HG03565 (cell line): ENCODE measurements at regions not wholly inside any gene's neighbourhood (a gene's known extent, or its start where the extent isn't known, plus 50 kb on each side); places are given as distances from the start of the nearest gene placed in this dataset.

Source experiments
- ATAC-seq: cut with Tn5 transposase; IDR thresholded peaks from one replicate; pipeline ENCODE4 v1.9.1; 2021; ENCODE audit warnings: mild to moderate bottlenecking, moderate library complexity; ENCODE audit not compliant: unreplicated experiment

DNA sequence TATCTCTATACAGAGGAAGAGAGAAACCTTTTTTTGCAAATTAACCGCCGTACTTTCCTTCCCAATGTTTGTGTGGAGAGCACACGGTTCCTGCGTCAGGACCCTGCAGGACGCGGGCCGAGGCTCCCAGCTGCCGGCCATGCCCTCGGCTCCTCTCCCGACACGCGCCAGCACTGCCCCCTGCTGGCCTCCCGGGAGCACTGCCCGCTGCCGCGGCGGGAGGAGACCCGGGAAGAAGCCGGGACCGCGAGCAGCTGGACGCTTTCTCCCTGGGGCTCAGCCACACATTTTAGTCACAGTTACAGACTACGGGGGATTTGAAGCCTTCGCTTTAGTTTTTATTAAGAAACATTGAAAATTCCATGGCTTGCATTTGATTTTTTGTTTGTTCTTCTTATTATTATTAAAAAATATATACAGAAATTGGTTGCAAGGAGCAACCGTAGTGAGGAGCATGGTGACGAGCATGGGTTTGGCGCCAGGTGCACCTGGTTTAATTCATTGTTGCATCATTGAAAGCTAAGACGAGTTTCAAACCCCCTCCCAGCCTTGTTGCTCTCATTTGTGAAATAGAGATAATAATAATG lies 401.2 kb downstream of the GALR1 start:
- ATAC-seq: peak; percentile 82

DNA sequence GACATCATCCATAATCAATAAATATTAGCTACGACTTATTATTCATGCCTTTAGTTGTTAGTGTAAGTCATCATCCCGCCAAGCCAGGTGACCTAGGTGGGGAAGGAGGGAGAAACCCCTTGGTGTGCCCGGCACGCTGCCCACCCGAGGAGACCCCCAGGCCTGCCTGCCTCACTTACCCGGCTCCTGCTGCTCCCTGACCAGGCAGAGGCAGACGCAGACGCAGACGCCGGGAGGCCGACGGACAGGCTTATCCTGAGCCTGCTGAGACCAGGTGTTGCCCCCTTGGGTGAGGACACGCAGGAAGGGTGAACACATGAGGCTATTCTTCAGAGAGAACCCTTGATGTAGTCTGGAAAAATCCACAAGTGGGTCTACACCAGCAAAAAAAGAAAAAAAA lies 401.8 kb downstream of the GALR1 start:
- no peak for ATAC-seq

DNA sequence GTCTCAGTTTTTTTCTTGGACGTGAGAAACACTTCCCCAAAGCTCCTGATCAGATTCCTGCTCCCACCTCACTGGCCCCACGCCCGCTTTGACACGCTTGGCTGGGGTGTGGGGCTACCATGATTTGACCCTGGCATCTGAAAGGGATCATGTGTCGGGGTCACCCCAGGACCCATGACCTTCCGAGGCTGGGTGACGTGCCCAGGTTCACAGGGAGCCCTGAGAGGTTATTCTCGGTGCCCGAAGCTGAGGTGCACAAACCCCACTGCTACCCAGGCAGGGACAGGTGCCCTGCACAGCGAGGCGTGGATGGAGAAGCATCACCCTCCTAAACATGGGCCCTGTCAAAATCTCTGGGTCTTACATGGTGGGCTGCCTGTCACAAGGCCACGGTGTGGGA lies 404.1 kb downstream of the GALR1 start:
- ATAC-seq: no peak

DNA sequence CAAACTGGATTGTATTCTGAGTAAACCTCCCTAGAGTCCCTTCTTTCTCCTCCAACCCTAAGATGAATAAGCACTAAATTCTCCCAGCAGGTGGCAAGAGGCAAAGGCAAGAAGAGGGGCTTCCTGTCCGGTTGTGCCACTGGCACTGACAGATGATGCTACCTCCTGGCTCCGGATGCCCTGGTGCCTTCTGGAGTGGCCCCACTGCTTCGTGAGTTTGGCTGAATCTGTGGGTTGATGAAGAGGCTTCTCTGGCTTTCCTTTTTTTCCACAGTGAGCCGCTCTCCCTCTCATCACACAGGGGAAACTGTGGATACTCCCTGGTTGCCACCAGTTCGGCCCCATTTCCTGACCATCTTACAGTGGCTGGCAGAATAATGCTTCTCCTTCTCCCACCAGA lies 404.7 kb downstream of the GALR1 start:
- no peak for ATAC-seq

DNA sequence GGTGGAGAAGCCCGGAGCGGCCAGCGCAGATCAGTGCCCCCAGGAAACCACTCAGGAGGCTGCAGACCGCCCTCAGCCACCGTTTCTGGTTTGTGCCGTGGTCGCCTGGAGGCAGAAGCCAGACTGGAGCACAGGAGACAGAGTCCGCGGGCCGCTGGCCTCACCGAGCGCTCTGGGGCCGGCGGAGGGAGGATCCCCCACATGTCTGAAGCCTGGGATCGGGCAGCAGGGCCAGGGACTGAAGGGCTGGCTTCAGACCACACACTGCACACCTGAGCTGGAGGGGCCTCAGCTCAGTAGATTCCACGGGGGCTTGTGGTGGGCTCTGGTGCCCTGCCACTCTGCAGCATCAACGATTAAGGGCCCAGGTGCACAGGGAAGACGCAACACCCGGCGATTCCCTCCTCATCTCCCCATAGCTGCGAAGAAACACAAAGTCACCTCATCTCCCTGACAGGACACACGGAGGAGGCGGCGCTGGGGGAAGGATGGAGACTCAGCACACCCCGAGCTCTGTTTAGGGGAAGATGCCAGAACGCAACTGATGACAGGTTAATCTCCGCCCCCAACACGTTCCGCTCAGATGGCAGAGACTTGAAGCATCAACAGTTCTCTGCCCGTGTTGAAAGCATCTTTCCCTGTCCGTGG lies 408.1 kb downstream of the GALR1 start:
- no peak for ATAC-seq

DNA sequence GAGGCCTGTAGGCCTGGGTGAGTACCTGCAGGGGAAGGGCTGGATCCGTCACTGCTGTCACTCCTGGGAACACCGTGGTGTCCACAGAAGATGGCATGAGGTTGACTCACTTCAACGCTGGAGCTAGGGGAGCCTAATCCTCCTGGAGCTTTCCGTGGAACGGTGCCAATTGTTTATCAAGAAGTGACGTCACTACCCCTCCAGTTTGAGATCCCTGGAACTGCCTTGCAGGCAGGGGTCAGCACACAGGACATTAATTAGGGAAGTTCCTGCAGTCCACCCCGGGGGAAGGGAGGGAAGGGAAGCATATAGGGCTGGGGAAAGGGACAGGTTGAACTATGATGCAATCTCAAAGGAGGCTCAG lies 408.6 kb downstream of the GALR1 start:
- ATAC-seq: no peak

DNA sequence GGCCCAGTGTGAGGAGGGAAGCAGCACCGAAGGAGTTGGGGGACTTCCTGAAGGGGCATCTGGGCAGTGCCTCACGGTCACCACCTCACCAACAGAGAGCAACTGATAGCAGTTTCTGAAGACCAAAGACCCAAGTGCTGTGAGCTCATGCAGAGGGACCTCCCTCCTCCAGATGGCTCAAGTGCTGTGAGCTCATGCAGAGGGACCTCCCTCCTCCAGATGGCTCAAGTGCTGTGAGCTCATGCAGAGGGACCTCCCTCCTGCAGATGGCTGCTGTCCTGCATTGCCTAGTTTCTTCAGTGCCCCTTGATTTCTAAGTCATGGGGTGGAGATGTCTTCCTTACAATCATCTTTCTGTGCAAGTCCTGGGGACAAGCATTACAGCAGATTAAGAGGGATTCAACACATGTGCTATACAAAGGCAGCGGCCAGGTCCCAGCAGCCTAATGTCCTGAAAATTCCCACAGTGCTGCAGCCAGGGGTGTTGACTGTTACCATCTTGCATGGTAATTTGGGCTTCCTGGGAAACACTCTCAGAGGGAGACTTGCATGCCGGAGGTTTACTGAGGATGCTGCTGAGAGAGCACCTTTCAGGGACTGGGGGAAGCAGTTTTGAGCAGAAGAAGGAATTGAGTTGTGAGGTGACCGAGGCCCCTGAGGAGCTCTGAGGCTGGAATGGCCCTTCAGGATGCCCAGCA lies 409.3 kb downstream of the GALR1 start:
- no peak for ATAC-seq

DNA sequence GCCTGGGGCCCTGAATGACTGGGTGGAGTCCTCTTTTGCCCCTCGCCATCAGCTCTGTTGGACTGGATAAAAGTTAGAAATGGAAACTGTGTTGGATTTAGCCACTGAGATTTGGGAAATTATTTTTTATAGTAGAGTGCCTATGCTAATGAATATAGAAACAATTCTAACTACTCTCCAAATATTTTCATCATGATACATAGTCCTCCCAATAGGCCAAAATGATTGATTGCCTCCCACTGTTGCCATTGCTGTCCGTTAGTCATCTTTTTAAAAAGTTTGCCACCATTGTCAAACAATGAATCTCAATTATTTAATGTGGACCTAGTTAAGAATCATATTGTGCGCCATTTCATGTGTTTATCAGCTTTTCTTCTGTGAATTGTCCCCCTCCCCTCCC lies 417.0 kb downstream of the GALR1 start:
- no peak for ATAC-seq

DNA sequence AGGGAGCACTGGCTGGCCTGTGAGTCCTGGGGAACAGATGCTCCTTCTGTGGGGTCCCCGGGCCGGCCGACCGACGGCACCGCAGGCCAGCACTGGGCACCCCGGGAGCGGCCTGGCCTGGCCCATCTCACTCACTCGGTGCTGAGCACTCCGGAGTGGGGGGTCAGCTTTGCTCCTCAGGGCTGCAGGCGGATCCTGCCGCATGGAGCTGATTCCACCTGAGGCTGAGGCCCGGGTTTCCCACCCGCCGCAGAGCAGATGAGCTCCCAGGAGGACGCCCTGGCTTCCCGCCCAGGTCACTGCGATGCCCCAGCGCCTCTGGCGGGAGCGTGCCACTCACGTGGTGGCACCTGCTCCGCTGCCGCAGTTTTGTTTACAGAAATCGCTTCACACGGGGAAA lies 418.6 kb downstream of the GALR1 start:
- no peak for ATAC-seq

DNA sequence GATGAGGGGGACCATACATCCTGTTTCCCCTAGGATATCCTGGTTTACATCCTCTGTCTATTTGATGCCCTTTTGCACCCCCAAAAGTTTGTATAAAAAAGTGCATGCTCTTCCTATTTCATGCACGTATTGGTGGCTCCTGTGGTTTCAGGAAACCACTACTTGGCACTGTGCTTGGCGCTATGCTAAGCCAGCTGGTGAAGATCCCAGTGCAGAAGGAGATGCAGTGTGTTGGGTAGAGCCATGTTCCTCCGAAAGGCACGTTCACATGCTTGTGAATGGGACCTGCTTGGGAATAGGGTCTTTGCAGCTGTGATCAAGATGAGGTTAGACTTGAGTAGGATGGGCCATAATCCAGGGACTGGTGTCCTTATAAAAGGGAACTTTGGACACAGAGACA lies 419.7 kb downstream of the GALR1 start:
- no peak for ATAC-seq

DNA sequence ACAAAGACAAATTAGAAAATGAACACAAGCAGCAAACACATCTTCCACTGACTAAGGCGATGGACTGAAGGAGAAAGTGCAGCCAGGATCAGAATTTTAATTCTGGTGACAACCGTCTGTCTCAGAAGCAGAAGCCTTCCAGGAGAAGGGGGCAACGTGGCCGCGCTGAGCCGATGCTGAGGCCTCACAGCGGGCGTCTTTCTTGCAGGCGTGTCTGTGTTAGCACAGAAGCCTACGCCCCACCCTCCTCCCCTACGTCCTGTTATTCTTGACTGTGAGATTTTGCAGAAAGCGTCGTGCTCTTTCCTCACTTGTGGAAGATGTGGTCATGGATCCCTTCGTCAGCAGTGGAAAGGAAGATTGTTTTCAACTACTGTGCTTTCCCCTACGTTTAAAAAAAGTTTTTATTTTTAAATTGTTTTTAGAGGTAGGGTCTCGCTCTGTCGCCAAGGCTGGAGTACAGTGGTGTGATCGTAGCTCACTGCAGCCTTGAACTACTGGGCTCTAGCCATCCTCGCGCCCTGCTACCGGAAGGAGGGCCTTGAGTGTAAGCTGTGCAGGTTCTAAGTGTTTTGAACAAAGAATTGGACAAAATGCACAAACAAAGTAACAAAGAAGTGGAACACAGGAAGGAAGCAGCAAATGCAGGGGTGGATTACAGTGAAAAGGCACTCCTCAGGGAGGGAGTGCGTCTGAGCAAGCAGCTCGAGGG lies 422.0 kb downstream of the GALR1 start:
- ATAC-seq: no peak

DNA sequence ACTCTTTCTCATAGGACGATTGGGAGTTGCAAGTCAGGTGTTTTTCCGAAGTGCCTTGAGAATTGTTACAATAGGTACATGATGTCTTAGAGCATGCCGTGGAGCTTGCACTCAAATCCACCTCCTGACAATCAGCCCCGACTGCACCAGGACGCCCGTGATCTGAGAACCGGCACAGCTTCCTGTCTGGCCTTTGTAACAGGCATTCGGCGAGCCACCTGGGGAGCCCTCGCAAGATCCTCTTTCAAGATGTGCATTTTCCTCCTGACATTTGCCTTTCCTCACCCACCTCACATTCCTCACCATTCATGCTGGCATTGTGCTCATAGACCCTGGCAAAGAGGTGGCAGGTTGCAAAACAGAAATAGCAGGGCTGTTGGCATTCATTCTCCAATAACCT lies 427.3 kb downstream of the GALR1 start:
- no peak for ATAC-seq

DNA sequence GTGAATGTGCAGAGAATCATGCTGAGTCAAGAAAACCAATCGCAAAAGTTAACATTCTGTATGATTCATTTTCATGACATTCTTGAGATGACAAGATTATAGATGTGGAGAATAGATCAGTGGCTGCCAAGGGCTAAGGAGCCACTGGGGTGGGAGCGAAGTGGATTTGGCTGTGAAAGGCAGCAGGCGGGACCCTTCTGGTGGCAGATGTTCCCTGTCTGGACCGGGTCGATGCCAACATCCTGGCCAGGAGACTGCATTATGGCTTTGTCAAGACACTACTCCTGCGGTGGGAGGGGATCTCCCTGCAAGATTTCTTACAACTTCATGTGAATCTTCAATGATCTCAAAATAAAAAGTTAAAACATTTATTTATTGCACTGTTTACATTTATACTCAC lies 427.9 kb downstream of the GALR1 start:
- ATAC-seq: no peak

DNA sequence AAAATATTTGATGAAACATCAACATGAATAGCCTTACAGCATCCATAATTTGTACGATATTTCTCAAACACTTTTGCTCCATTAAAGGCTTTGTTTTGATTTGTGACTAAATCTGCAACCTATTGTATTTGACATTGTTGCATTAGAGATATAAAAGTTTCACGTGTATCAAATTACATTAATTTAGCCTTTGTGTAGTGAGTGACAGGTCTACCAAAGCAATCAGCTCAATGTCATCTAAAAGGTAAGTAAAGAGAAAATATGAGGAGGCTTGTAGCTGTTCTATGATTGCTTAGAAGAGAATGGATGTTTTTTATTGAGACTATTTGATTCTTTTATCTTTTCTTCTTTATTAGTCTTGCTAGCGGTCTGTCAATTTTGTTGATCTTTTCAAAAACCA lies 430.2 kb downstream of the GALR1 start:
- no peak for ATAC-seq

DNA sequence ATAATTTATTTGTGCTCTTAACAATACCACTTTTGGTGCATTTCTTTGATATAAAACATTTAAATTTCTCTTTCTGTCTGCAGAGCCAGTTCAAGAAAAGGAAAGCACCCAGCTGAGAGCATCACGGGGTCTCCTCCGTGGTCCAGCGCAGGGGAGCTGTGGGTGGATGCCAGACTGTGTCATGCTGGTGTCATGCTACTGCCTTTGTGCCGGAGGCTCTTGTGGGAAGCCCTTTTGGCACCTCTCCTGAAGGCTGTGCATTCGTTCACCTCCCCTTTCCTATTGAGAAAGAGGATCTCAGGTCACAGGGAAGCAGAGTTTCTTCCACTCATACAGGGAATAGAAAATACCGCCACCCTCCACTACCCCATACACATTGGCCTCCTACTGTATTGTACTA lies 450.4 kb downstream of the GALR1 start:
- no peak for ATAC-seq

DNA sequence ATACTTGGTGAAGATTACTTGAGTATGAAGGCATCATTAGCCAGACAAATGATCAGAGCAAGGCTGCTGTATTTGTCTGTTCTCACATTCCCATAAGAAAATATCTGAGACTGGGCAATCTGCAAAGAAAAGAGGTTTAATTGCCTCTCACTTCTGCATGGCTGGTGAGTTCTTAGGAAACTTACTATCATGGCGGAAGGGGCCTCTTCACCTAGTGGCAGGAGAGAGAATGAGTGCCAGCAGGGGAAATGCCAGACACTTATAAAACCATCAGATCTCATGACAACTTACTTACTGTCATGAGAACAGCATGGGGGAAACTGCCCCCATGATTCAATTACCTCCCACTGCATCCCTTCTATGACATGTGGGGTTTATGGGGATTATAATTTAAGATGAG lies 452.3 kb downstream of the GALR1 start:
- no peak for ATAC-seq

DNA sequence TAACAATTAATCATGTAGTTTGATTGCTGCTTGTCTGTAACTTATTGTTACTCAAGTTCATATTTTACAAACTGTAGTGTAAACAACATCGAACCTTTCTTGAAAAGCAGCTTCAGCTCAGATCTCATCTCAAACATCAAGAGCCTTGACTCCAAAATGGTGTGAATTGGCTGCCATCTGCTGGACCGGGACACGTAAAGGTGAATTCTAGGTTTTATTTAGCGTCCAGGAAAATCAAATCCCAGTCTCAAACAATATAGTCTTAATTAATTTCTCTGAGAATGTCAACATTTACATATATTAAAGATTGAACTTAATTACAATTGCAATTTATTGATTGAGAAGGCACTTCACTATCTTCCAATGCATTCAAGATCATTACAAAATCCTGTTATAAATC lies 453.0 kb downstream of the GALR1 start:
- ATAC-seq: no peak

DNA sequence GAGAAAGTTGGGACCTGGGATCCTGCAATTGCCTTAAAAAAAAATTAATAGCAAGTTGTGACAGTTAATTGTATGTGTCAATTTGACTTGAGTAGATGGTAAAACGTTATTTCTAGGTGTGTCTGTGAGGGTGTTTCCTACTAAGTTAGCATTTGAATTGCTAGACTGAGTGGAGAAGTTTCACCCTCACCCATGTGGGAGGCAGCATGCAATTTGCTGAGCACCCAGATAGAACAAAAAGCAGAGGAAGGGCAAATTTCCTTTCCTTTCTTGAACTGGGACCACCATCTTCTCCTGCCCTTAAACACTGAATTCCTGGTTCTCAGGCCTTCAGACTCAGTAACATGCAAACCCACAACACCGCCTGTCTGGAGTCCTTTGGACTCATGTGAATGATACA lies 455.7 kb downstream of the GALR1 start:
- no peak for ATAC-seq

DNA sequence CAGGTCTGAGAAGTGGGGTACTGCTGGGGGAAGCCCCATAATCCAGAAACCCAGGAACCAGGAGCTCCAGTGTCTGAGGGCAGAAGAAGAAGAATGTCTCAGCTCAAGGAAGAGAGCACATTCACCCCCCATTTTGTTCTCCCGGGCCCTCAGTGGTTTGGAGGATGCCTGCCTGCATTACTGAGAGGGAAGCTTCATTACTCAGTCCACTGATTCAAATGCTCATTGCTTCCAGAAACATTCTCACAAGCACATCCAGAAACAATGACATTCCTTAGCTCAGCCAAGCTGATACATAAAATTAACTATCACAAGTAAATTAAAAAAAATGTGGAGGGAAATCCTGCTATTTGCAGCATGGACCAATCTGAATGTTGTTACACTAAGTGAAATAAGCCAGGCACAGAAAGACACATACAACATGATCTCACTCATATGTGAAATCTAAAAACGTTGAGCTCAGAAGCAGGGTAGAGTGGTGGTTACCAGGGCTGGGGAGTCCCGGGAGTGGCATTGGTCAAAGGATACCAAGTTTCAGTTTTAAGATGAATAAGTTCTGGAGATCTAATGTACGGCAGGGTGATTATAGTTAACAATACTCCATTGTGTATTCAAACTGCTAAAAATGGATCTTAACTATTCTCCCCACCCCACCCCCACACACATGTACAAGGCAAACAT lies 459.3 kb downstream of the GALR1 start:
- ATAC-seq: peak; percentile 79

DNA sequence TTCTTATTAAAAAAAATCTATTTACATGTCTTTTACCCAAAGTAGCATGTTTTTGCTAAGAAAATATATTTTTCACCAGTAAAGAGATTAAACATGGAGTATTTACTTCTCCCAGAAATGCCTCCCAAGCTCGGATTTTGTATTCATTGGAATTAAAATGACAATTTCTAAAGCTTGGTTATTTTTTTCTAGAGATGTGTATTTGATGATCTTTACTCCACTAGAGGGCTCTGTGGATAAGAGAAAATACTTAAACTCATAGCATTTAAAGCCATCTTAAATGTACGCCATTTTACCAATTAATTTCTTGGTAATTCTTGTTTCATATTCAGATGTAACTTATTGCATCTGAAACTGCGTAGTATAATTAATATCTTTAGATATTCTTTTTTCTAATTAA lies 461.4 kb downstream of the GALR1 start:
- no peak for ATAC-seq

DNA sequence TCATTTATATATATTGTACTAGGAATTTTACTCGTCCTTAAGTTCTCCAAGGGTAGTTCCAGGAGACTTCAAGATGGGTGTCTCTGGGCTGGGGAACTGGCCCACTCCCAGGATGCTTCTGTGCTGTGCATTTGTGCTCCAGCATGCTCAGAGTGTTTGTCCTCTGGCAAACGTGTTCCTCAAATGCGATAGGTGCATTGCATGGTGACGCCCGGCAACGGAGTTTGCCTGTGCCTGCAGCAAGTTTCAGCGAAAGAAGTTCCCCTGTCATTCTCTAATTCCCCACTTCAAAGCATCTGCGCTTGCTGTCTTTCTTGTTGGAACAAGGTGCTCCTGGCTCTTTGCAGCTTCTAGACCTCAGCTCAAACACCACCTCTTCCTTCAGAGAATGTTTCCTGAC lies 465.1 kb downstream of the GALR1 start:
- no peak for ATAC-seq

DNA sequence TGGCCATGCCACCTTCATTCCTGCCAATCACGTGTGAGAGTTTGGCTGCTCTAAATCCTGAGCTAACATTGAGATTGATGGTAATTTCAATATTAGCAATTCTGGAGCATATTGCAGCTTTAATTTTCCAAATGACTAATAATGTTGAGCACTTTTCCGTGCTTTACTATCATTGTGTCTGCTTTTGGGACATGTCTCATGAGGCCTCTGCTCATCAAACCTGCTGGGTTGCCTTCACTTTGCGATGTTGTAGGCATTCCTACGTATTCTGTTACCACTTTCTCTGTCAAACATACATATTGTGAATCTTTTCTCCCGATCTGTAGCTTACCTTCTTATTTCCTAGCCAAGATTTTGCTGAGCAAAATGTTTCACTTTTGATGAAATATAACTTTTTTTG lies 466.6 kb downstream of the GALR1 start:
- ATAC-seq: no peak
